Right hindlimb (tissue), 1 donor: ENCODE measurements at regions not wholly inside any gene's neighbourhood (a gene's known extent, or its start where the extent isn't known, plus 50 kb on each side); places are given as distances from the start of the nearest gene placed in this dataset.
"Not testable (repeated sequence)": the region's sequence is repeated elsewhere in the genome, so short reads cannot be mapped to it uniquely, and the experiment has no call there.

Experiments used
- DNase-seq: peaks from one replicate; pipeline ENCODE4 v3.0.0-alpha.2; 2018

DNA sequence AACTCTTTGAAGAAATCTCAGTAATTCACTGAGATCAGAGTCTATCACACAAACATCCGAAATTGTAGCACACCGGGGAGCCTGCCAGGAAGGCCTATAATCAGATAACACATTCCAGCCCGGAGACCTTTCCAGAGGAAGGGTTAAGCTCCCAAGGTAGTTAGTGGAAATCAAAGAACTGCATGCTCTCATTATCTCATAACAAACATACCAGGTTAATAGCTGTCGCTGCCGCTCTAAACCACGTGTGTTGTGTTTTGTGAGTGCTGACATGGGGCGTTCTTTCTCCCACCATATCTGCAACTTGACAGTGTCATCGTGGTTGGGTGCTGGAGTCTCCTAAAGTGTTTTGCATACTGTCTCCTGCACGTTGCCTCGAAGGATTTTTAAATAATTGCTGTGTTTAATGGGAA is 120.7 kb upstream of the CARD11 start:
- DNase-seq: no peak

GRCh38 chr7:3165681-3166580 is 122.3 kb upstream of the CARD11 start:
- DNase-seq: no peak

DNA sequence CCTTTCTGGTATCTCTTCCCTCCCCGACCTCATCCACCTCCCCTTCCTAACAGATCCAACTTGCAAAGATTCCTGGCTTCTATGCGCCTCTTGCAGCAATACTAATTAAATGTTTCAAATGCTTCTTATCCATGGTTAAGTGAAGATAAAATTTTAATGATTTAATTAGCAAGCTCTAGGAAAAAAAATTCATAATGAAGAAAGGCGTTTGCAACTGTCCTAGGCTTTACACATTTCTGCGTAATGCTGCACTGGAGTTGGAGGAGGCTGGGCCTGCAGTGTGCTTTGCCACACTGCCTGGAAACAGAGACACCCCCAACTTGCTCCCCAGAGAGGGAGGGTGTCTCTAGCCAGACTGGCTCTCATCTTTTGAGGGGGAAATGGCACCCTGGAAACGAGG is 123.9 kb upstream of the CARD11 start:
- DNase-seq: no peak

DNA sequence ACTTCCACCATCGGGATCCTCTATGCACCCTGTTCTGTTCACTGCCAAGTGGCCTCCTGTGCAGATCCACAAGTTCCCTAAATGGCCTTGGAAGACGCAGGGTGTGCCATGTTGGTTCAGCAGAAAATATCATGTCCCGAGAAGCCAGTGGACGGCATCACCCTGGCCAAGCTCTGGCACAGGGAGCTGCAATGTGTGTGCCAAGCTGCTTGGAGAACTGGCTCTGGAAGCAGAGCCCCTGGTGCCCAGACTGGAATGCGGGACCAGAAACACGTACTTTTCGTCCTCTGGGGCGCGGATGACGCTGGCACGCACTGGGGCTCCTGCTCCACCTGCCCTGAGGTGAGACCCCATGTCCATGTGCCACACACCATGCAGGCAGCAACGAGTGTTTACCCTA is 124.7 kb upstream of the CARD11 start:
- no peak for DNase-seq

- no peak for DNase-seq
Measured at GRCh38 chr7:3168869-3169268, 125.2 kb upstream of the CARD11 start.

- no peak for DNase-seq
Measured at GRCh38 chr7:3172768-3173280, 128.2 kb upstream of the SDK1 start.

DNA sequence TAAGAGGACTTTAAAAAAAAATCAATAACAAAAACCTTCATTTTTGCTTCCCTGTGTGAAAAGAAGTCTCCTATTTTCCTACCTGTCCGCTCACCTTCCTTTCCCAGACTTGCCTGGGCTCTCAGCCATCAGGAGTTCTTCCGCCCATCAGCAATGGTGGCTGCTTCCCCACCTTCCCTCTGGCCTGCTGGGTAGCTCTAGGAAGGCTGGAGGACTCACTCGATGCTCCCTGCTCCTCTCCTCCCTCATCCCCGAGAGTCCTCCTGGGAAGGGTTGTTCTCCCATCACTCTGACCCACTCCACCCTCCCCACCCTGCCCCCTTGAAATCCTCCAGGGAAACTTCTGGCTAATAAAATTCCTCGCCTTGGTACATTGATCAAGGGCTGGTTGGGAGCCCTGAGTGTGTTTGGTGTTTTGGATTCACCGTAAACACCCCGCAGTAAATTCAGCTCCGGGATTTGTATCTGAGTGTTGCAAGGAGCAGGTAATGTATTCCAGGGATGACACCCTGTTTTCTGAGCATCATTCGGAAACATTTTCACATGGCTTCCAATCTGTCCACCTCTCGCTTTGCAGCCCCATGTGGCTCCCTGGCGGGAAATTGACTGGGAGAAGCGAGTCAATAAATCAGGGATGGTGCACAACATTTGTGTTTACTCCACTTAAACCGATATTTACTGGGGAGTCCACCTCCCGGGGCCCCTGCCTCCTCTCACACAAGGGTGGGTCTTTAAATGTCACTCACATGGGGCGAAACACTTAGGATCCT is 126.4 kb upstream of the SDK1 start:
- no peak for DNase-seq

GRCh38 chr7:3175285-3175902 is 125.7 kb upstream of the SDK1 start:
- no peak for DNase-seq

- no peak for DNase-seq
Measured at GRCh38 chr7:3176112-3177000, 124.7 kb upstream of the SDK1 start.

DNA sequence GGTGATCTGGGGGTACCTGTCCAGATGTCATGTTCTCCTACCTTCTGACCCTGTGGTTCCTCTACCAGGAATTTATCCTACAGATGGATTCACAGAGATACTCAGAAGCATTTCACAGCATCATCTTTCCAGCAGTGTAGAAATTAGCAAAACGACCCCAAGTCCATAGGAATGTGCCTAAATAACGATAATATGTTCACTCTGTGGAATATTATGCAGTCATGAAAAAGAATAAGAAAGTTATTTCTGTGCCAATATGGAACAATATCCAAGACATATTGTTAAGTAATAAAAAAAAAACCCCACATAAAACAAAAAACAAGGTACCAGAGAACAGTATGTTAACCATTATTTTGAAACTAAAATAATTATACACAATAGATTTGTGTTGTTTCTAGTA is 123.8 kb upstream of the SDK1 start:
- no peak for DNase-seq

DNA sequence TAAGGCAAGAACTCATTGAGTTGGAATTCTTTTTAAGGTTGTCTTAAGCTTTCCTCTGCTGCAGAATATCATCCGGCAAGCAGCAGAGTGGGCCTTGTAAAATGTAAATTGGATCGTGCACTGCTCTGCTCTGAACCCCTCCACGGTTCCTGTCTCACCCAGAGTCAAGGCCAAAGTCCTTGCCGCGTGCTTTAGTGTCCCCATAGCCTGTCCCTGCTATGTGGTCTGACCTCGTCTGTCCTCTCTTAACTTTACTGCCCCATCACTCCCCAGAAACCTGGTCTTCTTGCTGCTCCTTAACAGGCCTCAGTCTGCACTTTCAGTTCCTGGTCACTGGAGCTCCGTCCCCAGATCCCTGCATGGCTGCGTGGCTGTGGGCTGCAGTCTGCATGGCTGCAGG is 121.6 kb upstream of the SDK1 start:
- DNase-seq: no peak

GRCh38 chr7:3180604-3181003 is 120.4 kb upstream of the SDK1 start:
- DNase-seq: no peak

DNA sequence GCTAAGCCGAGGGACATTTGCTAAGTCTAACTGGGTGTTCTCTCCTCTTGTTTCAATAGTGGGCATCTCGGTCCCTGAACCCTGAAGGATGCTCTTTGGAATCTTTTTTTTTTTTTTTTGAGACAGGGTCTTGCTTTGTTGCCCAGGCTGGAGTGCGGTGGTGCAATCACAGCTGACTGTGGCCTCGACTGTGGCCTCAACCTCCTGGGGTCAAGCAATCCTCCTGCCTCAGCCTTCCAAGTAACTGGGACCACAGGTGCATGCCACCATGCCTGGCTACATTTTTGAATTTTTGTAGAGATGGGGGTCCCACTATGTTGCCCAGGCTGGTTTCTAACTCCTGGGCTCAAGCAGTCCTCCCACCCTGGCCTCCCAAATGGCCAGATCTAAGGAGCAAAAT is 119.0 kb upstream of the SDK1 start:
- not testable (repeated sequence) for DNase-seq

DNA sequence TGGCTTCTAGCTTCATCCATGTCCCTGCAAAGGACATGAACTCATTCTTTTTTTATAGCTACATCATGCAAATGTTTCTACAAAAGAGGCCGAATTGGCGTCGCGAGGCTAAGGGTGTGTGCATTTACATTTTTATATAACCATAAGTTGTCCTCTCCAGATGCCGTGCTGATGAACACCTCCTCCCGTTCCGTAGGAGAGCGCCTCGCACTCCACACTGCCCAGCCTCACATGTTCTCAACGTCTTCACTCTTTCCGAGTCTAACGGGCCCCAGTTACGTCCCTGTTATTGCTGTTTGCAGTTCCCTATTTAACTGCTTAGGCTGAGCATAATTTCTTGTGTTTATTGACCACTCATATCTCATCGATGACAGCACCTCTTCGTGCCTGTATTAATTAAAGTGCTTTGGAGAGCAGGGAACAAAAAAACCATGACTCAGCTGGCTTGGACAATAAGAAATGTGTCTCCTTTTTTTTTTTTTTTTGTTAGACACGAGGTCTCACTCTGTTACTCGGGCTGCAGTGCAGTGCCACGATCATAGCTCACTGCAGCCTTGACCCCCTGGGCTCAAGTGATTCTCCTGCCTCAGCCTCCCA is 113.5 kb upstream of the SDK1 start:
- DNase-seq: no peak

GRCh38 chr7:3188946-3189345 is 112.1 kb upstream of the SDK1 start:
- DNase-seq: no peak

- DNase-seq: no peak
Measured at GRCh38 chr7:3191548-3191947, 109.5 kb upstream of the SDK1 start.

- no peak for DNase-seq
Measured at GRCh38 chr7:3192669-3193068, 108.4 kb upstream of the SDK1 start.

DNA sequence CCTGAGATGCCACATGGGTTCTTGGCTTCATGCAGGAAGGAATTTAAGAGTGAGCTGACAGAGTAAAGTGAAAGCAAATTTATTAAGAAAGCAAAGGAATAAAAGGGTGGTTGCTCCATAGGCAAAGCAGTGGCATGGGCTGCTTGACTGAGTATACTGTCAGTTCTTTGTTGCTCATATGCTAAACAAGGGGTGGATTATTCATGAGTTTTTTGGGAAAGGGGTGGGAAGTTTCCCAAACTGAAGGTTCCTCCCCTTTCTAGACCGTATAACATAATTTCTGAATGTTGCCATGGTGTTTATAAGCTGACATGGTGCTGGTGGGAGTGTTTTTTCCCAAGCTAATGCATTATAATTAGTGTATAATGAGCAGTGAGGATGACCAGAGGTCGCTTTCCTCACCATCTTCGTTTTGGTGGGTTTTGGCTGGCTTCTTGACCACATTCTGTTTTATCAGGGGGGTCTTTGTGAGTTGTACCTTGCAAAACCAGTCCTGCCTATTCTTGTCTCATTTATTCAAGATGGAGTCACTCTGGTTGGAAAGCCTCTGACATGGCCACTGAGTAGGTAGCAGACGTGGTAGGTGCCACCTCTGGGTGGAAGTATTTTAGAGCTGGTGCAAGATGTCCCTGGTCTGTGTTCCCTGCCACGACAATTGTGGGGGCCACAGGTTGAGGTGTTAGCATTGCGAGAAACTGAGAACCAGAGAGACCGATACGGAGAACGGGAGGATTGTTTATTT is 107.5 kb upstream of the SDK1 start:
- no peak for DNase-seq

GRCh38 chr7:3194501-3195141 is 106.4 kb upstream of the SDK1 start:
- no peak for DNase-seq

GRCh38 chr7:3195160-3195559 is 105.9 kb upstream of the SDK1 start:
- no peak for DNase-seq
